HG03066 (cell line): ENCODE measurements at regions not wholly inside any gene's neighbourhood (a gene's known extent, or its start where the extent isn't known, plus 50 kb on each side); places are given as distances from the start of the nearest gene placed in this dataset.

Experiments used
- ATAC-seq: cut with Tn5 transposase; IDR thresholded peaks from one replicate; pipeline ENCODE4 v1.9.1; 2021; ENCODE audit warnings: low read depth; ENCODE audit not compliant: unreplicated experiment

DNA sequence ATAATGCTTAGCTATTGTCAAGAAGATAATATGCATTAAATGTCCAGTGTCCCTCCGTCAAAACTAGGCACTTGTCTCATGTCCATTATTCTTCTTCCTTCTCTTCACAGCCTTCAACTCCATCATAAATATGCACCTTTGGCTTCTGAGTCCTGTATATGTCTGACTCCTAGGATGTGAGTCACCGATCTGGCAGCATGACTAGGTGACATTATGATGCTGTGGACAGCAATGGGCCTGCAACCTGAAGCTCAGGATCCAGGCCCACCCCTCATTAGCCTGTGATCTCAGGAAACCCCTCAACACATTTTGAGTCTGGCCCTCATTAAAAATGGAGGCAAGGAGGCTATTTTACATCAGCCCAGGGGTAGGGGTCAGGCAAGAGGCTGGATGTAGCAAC lies 362.5 kb upstream of the ZMIZ1 start:
- no peak for ATAC-seq

DNA sequence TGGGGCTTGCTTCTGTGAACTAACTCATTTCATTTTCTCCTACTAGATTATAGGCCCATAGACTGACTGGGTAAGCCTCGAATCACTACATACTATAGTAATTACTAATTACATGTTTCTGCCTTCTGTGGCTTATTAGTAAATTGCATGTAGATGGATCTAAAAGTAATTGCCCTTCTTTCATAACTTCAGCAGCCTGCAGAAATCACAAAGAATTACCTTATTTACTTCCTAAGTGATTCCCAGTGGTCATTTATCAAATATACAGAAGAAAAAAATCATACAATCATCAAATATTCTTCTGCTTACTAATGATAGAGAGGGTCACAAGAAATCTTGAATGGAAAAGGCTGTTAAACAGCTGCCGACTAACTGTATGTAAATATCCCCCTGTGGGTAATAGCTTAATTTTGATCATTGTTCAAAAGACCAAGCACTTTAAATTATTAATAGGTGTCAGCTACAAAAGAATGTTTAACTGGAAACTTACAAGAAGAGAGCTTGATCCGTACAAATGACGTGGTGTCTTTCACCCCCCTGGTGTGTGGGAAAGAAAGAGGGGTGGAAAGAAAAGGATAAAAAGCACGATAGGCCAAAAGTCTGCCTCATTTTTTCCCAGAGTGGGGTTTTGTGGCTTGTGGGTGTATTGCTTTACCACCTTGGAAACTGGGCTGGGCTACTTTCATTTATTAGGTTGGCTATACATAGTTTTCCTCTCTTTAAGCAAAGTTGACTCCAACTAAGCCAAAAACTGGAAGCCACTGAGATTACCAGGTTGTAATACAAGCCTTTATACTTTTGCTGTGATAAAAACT lies 361.8 kb upstream of the ZMIZ1 start:
- no peak for ATAC-seq

DNA sequence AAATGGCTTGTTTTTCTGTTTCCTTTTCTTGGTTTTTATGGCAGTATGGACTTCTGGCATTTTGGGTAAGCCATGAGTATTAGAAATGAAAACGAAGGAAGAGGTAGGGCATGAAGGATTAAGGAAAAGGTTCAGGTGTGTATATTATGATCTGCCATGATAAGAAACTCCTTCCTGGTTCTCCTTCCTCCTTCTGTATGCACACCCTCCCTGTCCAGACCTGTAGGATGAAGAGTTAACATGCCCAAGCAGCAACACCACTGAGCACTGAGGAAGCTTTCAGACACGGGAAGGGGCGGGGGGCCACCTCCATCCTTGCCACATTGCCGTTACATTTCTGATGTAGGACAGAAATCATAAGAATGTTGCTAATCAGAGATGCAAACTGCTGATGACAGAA lies 361.0 kb upstream of the ZMIZ1 start:
- ATAC-seq: no peak

DNA sequence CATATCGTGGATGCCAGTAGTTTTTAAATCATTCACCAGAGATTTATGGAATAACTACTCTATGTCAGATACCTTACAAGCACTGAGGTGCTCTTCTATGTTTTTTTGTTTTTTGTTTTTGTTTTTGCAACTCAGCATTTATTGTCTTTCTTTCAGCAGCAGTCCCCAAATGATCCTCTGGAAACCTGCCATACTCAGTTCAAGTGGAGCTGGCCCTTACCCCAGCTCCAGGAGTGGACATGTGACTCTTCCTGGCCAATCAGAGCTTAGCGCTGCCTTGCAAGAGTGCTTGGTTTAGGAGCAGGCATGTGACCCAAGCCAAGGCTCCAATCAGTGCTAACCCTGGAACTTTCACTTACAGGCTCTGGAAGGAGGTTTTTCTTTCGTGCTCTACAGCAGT lies 356.6 kb upstream of the ZMIZ1 start:
- no peak for ATAC-seq

DNA sequence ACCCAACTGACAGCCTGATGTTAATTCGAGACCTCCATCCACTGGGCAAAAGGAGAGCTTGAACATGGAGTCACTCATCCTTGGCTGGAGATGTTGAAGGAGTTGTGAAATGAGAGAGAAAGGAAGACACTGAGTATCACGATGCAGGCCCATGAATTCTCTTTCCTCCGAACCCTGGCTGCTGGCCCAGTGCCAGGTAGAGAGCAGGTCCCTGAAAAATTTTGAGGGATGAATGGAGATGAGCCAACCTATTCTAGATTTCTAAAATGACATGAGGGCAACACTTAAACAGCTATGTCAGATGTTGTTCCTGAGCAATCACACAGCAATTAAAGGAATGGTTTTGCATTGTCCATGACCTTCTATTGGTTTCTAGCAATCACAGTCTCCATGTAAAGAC lies 355.1 kb upstream of the ZMIZ1 start:
- ATAC-seq: no peak

DNA sequence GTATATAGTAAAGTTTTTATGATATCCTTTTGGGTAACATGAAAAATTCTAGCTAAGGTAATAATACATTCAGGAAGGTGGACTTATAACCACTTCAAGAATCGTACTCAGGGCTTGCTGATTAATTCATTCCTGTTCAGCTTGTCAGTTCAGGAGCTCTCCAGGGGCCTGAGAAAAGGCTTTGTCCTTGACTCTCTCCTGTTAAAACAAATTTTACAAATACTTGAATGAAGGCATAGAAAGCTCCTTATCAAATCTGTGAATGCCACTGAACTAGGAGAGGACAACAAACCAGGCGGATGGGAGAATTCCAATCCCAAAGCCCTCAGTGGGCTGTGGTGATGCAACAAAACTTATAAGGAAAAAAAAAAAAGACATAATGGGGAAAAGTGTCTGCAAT lies 354.5 kb upstream of the ZMIZ1 start:
- ATAC-seq: no peak

DNA sequence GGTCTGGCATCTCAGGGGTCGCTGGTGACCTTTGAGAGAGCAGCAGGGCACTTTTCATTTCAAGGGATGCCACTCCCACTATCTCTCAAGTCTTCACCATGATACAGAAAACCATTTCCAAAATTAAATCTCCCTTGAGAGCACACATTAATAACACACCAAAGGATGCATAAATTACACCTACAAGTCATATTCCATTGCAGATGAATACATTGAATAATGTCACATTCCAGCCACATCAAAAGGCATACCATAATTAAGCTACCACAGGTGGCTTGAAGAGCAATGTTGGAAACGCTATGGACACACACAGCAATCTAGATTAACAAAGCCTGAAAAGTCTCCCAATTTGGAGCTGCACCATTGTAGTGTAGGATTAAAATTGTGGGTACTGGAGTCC lies 353.3 kb upstream of the ZMIZ1 start:
- ATAC-seq: no peak

DNA sequence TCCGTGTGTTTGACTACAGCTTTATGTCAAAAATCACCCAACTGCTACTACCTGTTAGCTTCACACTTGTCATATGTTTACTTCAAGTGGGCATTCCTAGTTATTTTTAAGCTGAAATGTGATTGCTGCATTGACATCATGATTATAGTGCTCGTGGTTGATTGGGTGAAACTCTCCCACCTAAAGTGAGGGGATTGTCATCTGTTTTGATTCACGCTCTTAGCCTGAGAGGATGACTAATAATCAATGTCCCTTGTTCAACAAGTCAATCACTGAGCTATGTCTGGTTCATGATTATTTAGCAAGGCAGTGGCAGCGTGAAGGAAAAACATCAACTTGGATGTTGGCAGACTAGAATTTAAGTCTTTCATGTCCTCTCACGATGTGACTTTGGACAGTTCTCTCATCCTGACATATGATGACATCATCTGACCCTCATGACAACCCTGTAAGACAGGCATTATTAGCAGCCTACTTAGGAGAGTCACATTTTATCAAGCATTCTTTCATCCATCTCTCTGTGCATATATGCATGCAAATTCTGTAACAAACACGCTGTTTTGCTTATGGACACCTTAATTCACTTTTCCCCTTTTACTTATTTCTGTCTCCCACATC lies 352.6 kb upstream of the ZMIZ1 start:
- ATAC-seq: no peak

DNA sequence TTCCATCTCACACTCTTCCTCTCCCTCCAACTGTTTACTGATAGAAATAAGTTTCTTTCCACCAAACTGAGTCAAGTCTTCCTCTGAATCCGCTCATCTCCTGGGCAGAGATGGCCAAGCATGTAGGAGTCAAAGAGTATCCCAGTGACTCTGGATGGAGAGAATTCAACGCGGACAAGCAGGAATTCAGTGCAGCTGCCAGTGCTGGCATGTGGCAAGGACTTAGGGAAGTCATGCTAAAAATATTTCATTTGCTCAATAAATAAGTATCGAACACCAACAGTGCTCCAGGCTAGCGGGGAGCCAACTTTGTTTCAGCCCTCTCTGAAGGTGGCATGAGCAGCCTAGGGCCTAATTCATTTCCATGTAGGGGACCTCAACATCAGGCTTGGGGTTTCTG lies 351.6 kb upstream of the ZMIZ1 start:
- ATAC-seq: no peak

DNA sequence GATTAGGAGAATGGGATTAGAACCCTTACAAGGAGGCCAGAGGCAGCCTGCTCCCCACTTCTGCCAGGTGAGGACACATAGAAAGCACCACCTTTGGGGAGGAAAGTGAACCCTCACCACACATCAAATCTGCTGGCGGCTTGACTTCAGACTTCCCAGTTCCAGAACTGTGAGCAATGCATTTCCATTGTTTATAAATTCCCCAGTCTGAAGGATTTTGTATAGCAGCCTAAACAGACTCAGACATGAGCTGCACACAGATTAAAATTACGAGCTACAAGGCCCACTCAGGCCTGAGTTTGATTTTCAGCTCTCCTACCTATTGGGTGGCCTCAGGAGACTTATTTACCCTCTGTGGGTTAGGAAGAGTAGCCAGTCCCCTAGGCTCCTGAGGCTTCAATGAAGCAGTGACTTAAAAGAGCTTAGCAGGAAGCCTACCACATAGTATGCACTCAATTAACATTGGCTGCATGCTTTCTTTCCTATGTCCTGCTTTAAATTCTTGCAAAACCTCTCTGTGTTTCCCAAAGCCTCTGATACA lies 350.7 kb upstream of the ZMIZ1 start:
- no peak for ATAC-seq

DNA sequence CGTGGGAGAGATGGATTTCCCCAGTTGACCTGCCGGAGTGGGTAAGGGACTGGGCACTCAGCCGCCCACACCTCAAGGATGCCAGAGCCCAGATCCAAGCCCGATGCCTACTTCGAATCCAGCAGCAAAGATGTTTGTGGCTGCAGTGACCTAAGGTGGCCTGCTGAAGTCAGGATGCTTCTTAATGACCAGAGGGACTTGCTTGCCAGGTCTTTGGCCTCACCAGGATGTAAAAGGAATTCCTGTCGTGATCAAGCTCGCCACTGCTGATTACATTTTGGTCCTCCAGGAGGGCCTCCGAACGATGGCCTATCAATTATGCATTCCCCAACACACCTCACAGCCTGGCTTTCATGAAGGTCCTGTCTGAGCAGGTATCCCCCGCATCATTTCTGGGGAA lies 349.5 kb upstream of the ZMIZ1 start:
- ATAC-seq: no peak

DNA sequence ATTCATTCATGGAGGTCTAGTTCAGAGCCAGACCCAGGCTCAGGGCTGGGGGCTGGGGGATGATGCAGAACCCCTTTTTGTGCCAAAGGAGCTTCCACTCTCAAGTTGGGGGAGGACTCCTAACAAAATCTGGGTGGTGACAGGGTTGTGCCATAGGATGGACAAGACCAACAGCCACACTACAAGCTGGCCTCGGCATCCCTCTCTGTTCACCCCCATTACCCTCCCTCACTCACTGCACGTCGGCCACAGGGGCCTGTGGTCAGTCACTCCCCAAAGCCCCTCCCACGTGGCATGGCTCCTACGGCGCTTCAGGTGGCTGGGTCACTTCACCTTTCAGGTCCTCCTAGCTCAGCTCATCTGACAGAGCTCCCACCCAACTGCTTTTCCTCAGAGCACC lies 348.7 kb upstream of the ZMIZ1 start:
- ATAC-seq: no peak

DNA sequence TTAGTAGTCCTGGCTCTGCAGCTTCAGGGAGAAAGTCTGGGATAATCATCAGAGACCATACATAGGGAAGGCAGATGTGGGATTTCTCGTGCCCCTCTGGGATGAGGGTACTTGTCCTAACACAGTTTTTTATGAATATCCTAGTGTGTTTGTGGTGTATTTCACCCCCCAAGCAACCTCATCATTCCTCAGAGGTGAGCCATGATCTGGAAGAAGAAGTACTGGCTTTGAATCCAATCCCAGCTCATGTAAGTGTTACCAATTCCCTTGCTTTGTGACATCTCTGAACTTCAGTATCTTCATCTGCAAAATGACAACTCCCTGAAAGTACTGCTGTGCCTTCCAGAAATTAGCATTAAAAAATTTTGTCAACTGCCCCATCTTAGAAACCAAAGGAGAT lies 347.5 kb upstream of the ZMIZ1 start:
- ATAC-seq: no peak

DNA sequence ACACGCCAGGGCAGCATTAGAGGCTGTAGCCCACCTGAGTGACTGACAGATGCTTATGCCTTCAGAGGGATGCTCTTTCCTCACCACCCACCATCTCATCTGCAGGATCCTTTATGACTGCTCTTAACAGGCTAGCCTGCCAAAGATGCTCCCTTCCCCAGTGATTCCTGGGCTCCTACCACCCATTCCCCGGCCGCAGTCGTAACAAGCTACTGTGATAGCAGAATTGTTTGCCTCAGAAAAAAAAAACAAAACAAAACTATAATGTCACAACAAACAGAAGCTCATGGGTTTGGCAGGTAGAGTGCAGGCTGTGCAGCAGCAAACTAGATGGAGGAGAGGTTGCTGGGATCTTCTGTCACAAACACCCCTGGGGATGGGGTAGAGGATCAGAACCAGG lies 343.9 kb upstream of the ZMIZ1 start:
- no peak for ATAC-seq

DNA sequence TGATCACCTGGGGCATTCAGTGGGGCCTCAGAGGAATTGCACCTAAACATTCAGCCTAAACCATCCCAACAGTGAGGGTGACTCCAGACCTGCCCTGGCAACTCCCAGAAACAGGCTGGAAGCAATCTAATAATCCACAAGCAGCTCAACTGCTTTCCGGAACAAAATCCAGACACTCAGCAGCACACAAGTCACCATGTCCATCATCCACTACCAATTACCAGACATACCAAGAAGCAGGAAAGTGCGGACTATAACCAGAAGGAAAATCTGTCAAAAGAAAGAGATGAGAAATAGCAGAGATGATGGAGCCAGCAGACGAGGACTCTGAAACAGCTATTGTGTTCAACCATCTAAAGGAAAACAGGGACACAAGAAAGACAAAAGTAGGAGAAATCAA lies 342.6 kb upstream of the ZMIZ1 start:
- no peak for ATAC-seq

DNA sequence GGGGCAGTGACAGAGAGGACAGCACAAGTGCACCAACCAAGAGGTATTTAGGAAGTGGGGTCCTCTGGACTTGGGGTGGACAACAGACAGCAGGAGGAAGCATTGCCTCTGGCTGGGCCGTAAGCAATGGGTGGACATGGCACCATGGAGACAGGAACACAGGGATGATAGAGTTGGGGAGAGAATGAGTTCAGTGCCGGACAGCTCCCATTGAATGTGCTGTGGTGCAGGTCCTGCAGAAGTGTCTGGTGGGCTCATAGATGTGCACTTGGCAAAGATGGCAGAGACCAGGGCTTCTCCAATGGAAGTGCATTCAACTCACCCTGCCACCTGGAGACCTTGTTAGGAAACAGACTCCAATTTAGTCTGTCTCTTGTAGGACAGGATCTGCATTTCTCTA lies 341.5 kb upstream of the ZMIZ1 start:
- no peak for ATAC-seq

DNA sequence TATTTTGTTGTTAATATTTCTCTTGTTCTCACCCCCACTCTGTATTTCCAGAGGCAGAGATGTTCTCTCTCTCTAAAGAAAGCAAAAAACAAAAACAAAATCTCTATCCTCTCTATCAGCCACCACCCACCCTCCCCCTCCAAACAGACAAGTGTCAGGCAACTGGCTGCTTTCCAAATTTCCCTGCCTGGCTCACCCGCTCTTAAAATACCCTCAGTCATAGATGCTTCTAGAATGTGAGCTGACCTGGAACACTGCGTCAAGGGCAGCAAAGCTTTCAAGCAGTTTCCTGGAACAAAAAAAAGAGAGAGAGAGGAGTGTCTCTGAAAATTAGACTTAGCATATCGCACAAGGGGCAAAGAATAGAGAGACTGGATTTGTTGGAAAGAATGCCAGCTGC lies 341.0 kb upstream of the ZMIZ1 start:
- no peak for ATAC-seq

DNA sequence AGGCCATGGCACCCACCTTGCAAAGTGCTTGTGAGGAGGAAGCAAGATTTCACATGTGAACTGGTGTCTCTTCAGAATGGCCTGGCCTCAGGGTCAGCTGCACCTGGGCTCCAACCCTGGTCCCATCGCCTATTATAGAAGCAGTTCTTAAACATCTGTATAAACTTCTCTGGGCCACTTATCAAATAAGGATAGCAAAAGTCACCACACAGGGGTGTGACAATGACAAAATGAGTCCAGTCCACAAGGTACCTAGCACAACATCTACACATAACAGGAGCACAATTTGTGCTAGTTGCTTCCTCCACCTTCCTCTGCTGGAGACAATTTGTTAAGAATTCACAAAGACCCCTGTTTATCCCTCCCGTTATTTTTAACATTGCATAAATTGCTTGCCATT lies 340.6 kb upstream of the ZMIZ1 start:
- ATAC-seq: no peak

DNA sequence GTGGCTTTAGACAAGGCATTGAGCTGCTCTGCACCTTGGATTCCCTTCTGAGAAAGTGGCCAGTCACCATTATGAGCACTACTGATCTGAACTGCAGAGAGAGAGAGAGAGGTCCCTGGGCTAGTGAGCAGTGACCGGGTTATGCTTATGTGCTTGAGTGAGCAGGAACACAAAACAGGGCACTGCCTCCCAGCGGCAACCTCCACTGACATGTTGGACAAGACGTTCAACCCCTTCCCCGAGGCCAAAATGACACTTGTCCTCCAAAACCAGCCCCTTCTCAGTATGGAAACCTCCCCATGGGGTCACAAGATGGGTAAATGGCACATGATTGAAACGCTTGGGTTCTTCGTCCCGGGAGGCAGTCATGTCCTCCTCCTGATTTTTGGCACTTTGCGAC lies 339.4 kb upstream of the ZMIZ1 start:
- ATAC-seq: no peak

DNA sequence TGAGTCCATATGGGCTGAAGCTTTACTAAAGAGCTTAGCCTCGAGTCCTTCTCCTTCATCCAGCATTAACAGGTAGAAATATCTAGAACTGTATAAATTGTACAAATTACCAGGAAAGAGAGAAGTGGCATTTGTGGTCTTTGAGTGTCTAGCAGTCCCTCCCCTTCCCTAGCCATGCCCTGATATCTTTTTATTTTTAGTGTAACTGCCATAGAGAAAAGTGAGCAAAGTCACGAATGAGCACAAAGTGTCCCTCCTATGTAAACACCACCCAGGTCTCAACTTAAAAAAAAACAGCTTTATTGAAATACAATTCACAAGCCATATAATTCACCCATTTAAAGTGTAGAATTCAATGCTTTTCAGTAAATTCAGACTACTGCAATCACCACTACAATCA lies 339.0 kb upstream of the ZMIZ1 start:
- no peak for ATAC-seq

DNA sequence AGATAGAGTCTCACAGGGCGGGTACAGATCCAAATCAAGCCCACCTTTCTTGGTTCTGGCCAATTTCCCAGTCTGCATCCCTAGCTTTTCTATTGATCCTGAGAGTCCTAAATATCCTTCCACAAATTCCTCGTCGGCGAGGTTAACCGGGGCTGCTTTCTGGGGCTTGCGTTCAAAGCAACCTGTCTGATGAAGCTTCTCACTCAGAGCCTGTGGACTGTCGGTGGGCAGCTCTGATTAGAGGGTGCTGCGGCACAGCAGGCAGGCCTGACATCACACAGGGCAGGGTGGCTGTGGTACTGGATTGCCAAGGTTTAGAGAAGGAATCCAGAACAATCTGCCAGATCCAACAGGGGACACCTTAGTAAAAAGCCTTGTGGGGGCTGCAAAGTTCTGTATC lies 338.0 kb upstream of the ZMIZ1 start:
- no peak for ATAC-seq

DNA sequence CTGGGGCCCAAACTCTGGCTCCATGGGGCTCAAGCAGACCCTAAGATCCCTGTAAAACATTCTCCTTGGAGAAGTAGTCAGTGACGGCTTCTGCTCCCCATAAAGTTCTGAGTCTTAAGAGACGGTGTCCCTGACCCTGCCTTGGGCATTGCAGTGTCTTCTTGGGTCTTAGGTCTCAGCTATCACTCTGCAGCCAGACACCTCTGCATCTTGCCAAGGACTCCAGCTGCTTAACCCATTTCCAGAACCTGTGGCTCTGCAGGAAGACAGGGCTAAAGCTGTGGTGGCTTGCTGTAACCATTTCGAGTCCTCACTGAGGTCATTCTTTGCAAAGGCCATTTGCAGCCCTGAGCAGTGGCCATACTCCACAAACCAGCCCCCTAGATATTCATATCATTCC lies 337.1 kb upstream of the ZMIZ1 start:
- no peak for ATAC-seq
